SKM-1 (cell line): ENCODE measurements at regions not wholly inside any gene's neighbourhood (a gene's known extent, or its start where the extent isn't known, plus 50 kb on each side); places are given as distances from the start of the nearest gene placed in this dataset.
"Not testable (repeated sequence)": the region's sequence is repeated elsewhere in the genome, so short reads cannot be mapped to it uniquely, and the experiment has no call there.

Source experiments
- DNase-seq: peaks from one replicate; lab custom pipeline; 2025; ENCODE audit not compliant: unreplicated experiment; lab: John Stamatoyannopoulos, UW

DNA sequence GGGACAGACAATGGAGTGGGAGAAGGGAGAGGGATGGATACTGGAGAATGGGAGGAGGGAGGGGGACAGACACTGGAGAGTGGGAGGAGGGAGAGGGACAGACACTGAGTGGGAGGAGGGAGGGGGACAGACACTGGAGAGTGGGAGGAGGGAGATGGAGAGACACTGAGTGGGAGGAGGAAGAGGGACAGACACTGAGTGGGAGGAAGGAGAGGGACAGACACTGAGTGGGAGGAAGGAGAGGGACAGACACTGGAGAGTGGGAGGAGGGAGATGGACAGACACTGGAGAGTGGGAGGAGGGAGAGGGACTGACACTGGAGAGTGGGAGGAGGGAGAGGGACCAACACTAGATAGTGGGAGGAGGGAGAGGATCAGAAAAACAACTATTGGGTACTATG is 426.7 kb upstream of the PMFBP1 start:
- no peak for DNase-seq

DNA sequence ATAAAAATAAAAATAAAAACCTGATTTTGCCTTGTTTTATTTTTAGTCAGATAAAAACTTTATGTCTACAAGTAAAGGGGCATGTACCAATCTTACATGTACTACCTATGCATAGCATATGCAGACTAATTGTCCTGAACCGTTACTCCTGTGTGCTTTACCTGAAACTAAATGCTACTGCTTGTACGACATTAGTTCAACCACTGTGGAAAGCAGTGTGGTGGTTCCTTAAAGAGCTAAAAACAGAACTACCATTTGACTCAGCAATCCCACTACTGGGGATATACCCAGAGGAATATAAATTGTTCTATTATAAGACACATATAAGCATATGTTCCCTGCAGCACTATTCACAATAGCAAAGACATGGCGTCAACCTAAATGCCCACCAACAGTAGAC is 426.0 kb upstream of the PMFBP1 start:
- no peak for DNase-seq

GRCh38 chr16:72596373-72596772 is 424.4 kb upstream of the PMFBP1 start:
- DNase-seq, result no peak

DNA sequence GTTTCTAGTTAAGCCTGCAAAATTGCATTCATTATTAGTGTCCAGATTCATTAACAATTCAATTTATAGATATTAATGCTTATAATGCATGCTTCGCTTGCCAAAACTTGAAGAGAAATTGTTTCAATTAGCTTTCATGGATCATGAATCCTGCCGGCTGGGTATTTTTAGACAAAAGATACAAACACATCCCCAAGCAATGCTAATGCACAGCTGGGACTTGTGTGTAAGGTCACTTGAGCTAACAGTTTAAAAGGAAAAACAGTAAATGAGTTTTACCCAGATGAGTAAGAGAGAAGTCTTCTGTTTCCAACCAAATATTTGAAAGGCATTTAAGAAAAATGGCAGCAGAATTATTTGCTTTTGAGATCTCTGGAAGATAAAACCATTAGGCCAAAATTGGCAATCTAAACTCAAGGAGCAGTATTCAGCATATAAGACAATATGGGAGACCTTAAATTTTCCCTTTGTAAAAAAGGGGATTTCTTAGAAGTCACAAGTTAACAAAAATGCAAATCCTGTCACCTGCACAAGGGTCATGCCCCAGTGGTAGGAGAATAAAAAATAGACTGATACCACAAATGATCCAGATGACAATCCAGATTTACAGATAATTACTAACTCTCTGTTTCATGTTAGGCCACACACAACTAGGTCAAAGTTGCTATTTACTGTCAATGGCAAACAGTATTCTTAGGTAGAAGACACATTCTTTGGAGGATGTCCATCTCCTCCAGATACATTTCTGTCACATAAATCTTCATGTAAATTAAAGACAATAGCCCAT is 418.4 kb upstream of the PMFBP1 start:
- DNase-seq, result no peak

DNA sequence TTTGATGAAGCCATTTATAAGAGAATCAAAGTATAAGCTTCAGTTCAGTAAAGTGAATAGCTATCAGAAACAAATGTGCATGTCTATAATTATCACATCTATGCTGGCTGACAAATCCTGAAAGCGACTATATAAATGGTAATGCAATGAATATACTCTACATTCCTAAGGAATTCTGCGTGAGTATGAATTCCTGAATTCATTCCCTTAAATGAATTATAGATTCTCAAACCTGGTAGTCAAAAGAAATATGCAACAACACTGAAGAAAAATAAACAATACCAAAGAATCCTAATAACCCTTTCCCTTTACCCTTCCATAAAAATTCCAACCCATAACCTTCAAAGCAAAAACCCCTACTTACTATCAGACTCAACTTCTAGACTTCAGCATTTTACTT is 416.6 kb upstream of the PMFBP1 start:
- DNase-seq, result no peak

GRCh38 chr16:72578061-72578460 is 406.1 kb upstream of the PMFBP1 start:
- DNase-seq, result not testable (repeated sequence)

DNA sequence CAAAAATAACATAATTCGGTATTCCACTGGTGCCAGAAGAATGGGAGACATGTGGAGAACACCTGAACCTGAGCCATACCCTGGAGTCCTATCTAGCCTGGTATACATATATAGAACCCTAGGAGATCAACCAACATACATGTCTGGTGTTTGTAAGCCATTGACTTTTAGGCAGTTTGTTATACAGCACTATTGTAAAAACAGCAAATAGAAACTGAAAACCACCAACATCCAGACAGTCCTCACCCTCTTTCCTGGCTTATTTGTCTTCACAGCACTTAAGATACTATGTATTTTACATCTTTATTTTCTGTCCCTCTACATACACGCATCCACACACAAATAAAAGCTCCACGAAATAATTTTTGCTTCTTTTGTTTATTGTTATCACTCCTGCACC is 404.2 kb upstream of the PMFBP1 start:
- DNase-seq, result no peak

GRCh38 chr16:72569677-72570076 is 397.7 kb upstream of the PMFBP1 start:
- DNase-seq, result no peak

DNA sequence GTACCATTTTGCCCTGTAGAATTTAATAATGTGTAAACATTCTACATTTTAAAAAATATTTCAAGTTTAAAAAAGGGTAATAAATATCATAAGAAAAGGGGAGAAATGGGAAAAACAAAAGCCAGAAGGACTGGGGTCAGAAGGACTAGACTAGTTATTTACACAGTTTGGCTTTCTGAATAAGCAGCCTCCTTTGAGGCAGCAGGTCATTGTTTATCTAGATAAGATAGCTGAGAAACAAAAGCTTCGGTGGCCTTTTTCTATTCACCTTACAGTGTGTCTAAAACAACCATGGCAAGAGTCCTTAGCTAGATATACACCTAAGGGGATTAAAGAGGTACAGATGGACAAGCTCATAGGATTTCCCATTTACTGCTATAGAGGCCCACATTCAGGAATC is 396.5 kb upstream of the PMFBP1 start:
- no peak for DNase-seq

DNA sequence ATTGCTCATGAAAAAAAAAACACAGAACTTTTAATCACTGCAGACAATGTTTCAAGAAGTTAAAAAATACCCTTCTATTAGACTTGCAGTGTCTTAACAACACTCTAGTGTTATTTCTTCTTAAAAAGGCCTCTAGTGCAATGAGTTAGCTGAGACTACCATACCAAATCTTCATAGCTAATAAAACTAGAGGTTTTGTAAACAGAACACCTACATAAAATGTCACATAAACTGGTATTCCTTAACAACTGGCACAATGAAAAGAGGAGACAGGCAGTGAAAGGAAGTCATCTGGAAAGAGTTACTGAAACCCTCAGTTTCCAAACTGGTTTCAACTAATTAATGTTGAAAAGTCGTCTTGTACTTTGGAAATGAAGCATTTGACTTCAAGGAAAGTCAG is 394.2 kb upstream of the PMFBP1 start:
- no peak for DNase-seq

- DNase-seq, result no peak
Measured at GRCh38 chr16:72565106-72565505, 393.2 kb upstream of the PMFBP1 start.

GRCh38 chr16:72560617-72561016 is 388.7 kb upstream of the PMFBP1 start:
- no peak for DNase-seq

DNA sequence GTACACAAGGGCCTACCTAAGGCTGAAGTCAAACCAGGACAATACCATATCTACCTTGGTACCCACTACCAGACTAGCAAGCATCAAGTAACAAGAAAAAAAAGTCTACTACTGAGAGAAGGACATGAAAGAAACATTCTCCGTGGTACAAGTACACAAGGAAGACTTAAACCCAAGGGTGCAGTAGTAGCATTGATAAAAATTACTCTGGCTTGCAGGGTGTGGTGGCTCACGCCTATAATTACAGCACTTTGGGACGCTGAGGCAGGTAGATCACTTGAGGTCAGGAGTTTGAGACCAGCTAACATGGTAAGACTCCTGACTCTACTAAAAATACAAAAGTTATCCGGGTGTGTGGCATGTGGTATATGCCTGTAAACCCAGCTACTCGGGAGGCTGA is 386.5 kb upstream of the PMFBP1 start:
- DNase-seq, result no peak

GRCh38 chr16:72554935-72555334 is 383.0 kb upstream of the PMFBP1 start:
- DNase-seq, result no peak

GRCh38 chr16:72552654-72553053 is 380.7 kb upstream of the PMFBP1 start:
- no peak for DNase-seq

DNA sequence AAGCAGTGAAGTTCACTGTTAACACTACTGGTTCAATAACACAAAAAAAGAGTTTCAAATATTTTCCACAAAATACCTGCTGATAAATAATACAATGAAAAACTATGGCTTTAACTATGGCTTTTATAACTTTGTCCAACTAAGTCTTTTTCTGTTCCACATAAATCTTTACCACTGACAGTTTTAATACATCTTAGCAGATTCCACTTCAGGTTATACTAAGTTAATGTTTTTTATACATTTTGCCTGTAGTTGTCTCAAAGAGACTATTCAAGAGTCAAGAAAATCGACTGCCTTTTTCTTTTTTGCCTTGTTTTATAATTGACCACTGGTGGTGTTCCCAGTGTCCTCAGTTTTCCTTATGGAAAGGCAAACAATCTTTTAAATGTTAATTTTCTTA is 379.7 kb upstream of the PMFBP1 start:
- DNase-seq, result no peak

- DNase-seq, result no peak
Measured at GRCh38 chr16:72549878-72550277, 377.9 kb upstream of the PMFBP1 start.

DNA sequence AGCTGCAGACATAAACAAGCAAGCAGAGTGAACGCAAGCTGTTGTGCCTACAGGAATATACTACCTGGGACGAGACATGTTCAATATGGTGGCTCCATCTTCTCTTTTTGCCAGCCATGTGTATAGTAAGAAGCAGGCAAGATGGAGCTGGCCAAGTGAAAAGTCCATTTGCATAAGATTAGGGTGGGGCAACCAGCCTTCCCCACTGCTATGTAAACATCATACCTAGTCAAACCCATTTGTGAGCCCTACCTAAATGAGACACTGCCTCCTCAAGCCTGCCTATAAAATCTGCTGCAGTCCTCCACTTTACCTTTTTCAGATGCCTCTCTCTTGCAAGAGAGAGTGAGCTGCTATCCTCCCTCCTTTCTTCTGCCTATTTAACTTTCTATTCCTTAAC is 370.1 kb upstream of the PMFBP1 start:
- no peak for DNase-seq

DNA sequence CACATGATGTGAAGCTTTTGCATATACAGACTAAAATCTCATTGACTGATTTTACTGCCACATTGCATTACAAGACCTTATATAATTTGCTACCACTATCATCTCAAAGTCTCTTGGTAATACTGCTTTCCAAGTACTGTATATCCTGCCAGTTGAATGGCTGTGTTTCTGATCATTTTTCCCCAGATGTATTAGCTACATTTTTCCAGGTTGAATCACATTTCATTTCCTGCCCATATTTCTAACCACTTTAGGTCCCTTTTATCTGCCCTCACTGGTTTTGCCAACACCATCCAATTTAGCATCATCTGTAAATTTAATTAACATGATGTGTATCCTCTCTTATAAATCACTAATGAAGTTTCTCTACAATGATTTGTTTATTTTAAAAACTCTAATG is 365.7 kb upstream of the PMFBP1 start:
- no peak for DNase-seq

GRCh38 chr16:72536723-72537435 is 364.9 kb upstream of the PMFBP1 start:
- no peak for DNase-seq

- no peak for DNase-seq
Measured at GRCh38 chr16:72532906-72533410, 361.0 kb upstream of the PMFBP1 start.

GRCh38 chr16:72530434-72530833 is 358.5 kb upstream of the PMFBP1 start:
- DNase-seq, result no peak
